ENCODE measurements at regions not wholly inside any gene's neighbourhood (a gene's known extent, or its start where the extent isn't known, plus 50 kb on each side); places are given as distances from the start of the nearest gene placed in this dataset.
"Not testable (repeated sequence)": the region's sequence is repeated elsewhere in the genome, so short reads cannot be mapped to it uniquely, and the experiment has no call there.

GRCh38 chr3:144864646-144865045 is 893.0 kb downstream of the DIPK2A start:
- DNase-seq: no peak

- DNase-seq: no peak
Measured at GRCh38 chr3:144865948-144866347, 894.3 kb downstream of the DIPK2A start.

- DNase-seq: no peak
Measured at GRCh38 chr3:144866476-144866875, 894.9 kb downstream of the DIPK2A start.

- DNase-seq: no peak
Measured at GRCh38 chr3:144868506-144868905, 896.9 kb downstream of the DIPK2A start.

- DNase-seq: no peak
Measured at GRCh38 chr3:144873066-144873465, 901.4 kb downstream of the DIPK2A start.

GRCh38 chr3:144875211-144875610 is 903.6 kb downstream of the DIPK2A start:
- DNase-seq: no peak

GRCh38 chr3:144877356-144877755 is 905.7 kb downstream of the DIPK2A start:
- DNase-seq: no peak

GRCh38 chr3:144879701-144880100 is 908.1 kb downstream of the DIPK2A start:
- DNase-seq: no peak

- no peak for DNase-seq
Measured at GRCh38 chr3:144893980-144894379, 922.4 kb downstream of the DIPK2A start.

GRCh38 chr3:144894576-144894975 is 923.0 kb downstream of the DIPK2A start:
- no peak for DNase-seq

GRCh38 chr3:144900366-144900765 is 928.7 kb downstream of the DIPK2A start:
- DNase-seq: no peak

- DNase-seq: not testable (repeated sequence)
Measured at GRCh38 chr3:144907581-144907980, 936.0 kb downstream of the DIPK2A start.

GRCh38 chr3:144912968-144913367 is 941.3 kb downstream of the DIPK2A start:
- no peak for DNase-seq

- DNase-seq: no peak
Measured at GRCh38 chr3:144915202-144915601, 943.6 kb downstream of the DIPK2A start.

- DNase-seq: no peak
Measured at GRCh38 chr3:144921710-144922109, 950.1 kb downstream of the DIPK2A start.

GRCh38 chr3:144923046-144923775 is 951.6 kb downstream of the DIPK2A start:
- DNase-seq: no peak

GRCh38 chr3:144930431-144930830 is 958.8 kb downstream of the DIPK2A start:
- no peak for DNase-seq

- DNase-seq: no peak
Measured at GRCh38 chr3:144931590-144931989, 960.0 kb downstream of the DIPK2A start.

GRCh38 chr3:144942093-144942837 is 970.6 kb downstream of the DIPK2A start:
- DNase-seq: peak; percentile 0

- no peak for DNase-seq
Measured at GRCh38 chr3:144942838-144943197, 971.2 kb downstream of the DIPK2A start.

- no peak for DNase-seq
Measured at GRCh38 chr3:144947895-144948294, 976.3 kb downstream of the DIPK2A start.

GRCh38 chr3:144948711-144949110 is 977.1 kb downstream of the DIPK2A start:
- DNase-seq: no peak

GRCh38 chr3:144953959-144954358 is 982.3 kb downstream of the DIPK2A start:
- no peak for DNase-seq

- DNase-seq: no peak
Measured at GRCh38 chr3:144957398-144958101, 985.9 kb downstream of the DIPK2A start.
